SK-N-SH (cell line): ENCODE measurements at regions not wholly inside any gene's neighbourhood (a gene's known extent, or its start where the extent isn't known, plus 50 kb on each side); places are given as distances from the start of the nearest gene placed in this dataset.

Experiments
- CTCF ChIA-PET: fragments of 300-600, 350-600 bp; formaldehyde crosslinking; extraction: SDS; loops from one replicate; lab custom pipeline; 2021; lab: Yijun Ruan, JAX
- POLR2A ChIA-PET: fragments of 350-600 bp; sonication (Branson Sonifier 250); formaldehyde crosslinking; extraction: SDS; loops from one replicate; lab custom pipeline; 2020; ENCODE audit warnings: antibody characterized with exemption, inconsistent platforms; lab: Yijun Ruan, JAX
- DNase-seq: peaks from one replicate; pipeline ENCODE4 v3.0.0; 2012
- H2AFZ ChIP-seq: fragments of 200-600 bp; sonication (generic); 2 replicates; pipeline ENCODE4 v1.8.1; 2016; ENCODE audit warnings: antibody characterized with exemption, mild to moderate bottlenecking, low read depth
- H3F3A ChIP-seq: fragments of 200-600 bp; sonication (generic); replicated peaks from 2 replicates; pipeline ENCODE3; 2016; ENCODE audit warnings: antibody characterized with exemption, mild to moderate bottlenecking; ENCODE audit not compliant: insufficient read depth
- H3K27ac ChIP-seq, 2 experiments: fragments of 200-500 bp in 1 of 2; fragments of 200-600 bp in 1 of 2; sonication (Bioruptor generic) in 1 of 2; sonication (generic), shearing (Covaris generic) in 1 of 2; 2 replicates each; pipeline versions ENCODE4 v1.5.1 to v1.6.1; 2014 to 2016; ENCODE audit warnings: low read depth in 2 of 2, inconsistent platforms in 1 of 2, low read length in 1 of 2, mild to moderate bottlenecking in 1 of 2, mixed read lengths in 1 of 2
- H3K27me3 ChIP-seq: fragments of 200-600 bp; sonication (generic), shearing (Covaris generic); 2 replicates; pipeline ENCODE4 v1.6.1; 2016; ENCODE audit warnings: mixed run types; ENCODE audit not compliant: insufficient read depth
- H3K36me3 ChIP-seq, 2 experiments: fragments of 200-500 bp in 1 of 2; fragments of 200-600 bp in 1 of 2; sonication (Bioruptor generic) in 1 of 2; sonication (generic) in 1 of 2; replicated peaks in 1 of 2; 2 replicates each; pipeline versions ENCODE3 to v1.5.1; 2014 to 2016; ENCODE audit warnings: low read length in 1 of 2, mild to moderate bottlenecking in 1 of 2; ENCODE audit not compliant: insufficient read depth in 2 of 2, control insufficient read depth in 1 of 2
- H3K4me1 ChIP-seq, 2 experiments: fragments of 200-500 bp in 1 of 2; fragments of 200-600 bp in 1 of 2; sonication (Bioruptor generic) in 1 of 2; sonication (generic), shearing (Covaris generic) in 1 of 2; 2 replicates each; pipeline versions ENCODE4 v1.5.1 to v1.6.1; 2014 to 2016; ENCODE audit warnings: low read depth in 1 of 2, low read length in 1 of 2, mixed run types in 1 of 2; ENCODE audit not compliant: insufficient read depth in 2 of 2, control insufficient read depth in 1 of 2
- H3K4me2 ChIP-seq: fragments of 200-600 bp; sonication (generic), shearing (Covaris generic); 2 replicates; pipeline ENCODE4 v1.6.1; 2017; ENCODE audit warnings: mixed run types
- H3K4me3 ChIP-seq, 2 experiments: fragments of 200-500 bp in 1 of 2; fragments of 200-600 bp in 1 of 2; sonication (Bioruptor generic) in 1 of 2; sonication (generic), shearing (Covaris generic) in 1 of 2; 2 replicates each; pipeline versions ENCODE4 v1.5.1 to v1.8.1; 2014 to 2016; ENCODE audit warnings: low read depth in 2 of 2, inconsistent platforms in 1 of 2, low read length in 1 of 2, mild to moderate bottlenecking in 1 of 2, mixed read lengths in 1 of 2, moderate library complexity in 1 of 2
- H3K79me2 ChIP-seq: fragments of 200-600 bp; sonication (generic); 2 replicates; pipeline ENCODE4 v1.8.1; 2017; ENCODE audit warnings: mild to moderate bottlenecking; ENCODE audit not compliant: insufficient read depth
- H3K9ac ChIP-seq: fragments of 200-600 bp; sonication (generic); 2 replicates; pipeline ENCODE4 v1.6.1; 2017; ENCODE audit warnings: mixed run types
- H3K9me2 ChIP-seq: fragments of 200-600 bp; sonication (generic); 2 replicates; pipeline ENCODE4 v1.6.1; 2017; ENCODE audit warnings: mixed run types
- H3K9me3 ChIP-seq: fragments of 200-600 bp; sonication (generic); 2 replicates; pipeline ENCODE4 v1.6.1; 2017; ENCODE audit warnings: mixed run types, mild to moderate bottlenecking, moderate library complexity
- H4K20me1 ChIP-seq: fragments of 200-600 bp; sonication (generic); 2 replicates; pipeline ENCODE4 v1.6.1; 2017; ENCODE audit warnings: mild to moderate bottlenecking, mixed run types; ENCODE audit not compliant: insufficient read depth
- ELF1 ChIP-seq: IDR thresholded peaks from 2 replicates; pipeline ENCODE4 v1.4.0; 2012
- EP300 ChIP-seq, 2 experiments: IDR thresholded peaks; 2 replicates each; pipeline versions ENCODE4 v1.4.0 to v1.6.1; 2012; ENCODE audit warnings: borderline replicate concordance in 1 of 2, low read depth in 1 of 2, low read length in 1 of 2
- FOSL2 ChIP-seq: IDR thresholded peaks from 2 replicates; pipeline ENCODE4 v1.4.0; 2012; ENCODE audit warnings: low read depth, mild to moderate bottlenecking, moderate library complexity, borderline replicate concordance
- FOXM1 ChIP-seq: IDR thresholded peaks from 2 replicates; pipeline ENCODE4 v1.4.0; 2012; ENCODE audit warnings: low read depth, mild to moderate bottlenecking
- JUND ChIP-seq: IDR thresholded peaks from 2 replicates; pipeline ENCODE4 v1.4.0; 2012
- MXI1 ChIP-seq: IDR thresholded peaks from 2 replicates; pipeline ENCODE4 v1.6.1; 2012; ENCODE audit warnings: mild to moderate bottlenecking, low read depth, low read length, improper control_type of control experiment
- PBX3 ChIP-seq: IDR thresholded peaks from 2 replicates; pipeline ENCODE4; 2012
- POLR2AphosphoS5 ChIP-seq: IDR thresholded peaks from 2 replicates; pipeline ENCODE4 v1.6.1; 2012; ENCODE audit warnings: low read depth, low read length
- RAD21 ChIP-seq: IDR thresholded peaks from 2 replicates; pipeline ENCODE4 v1.6.1; 2012; ENCODE audit warnings: mild to moderate bottlenecking, low read length
- SMC3 ChIP-seq: IDR thresholded peaks from 2 replicates; pipeline ENCODE4 v1.6.1; 2012; ENCODE audit warnings: low read depth, low read length, improper control_type of control experiment
- TAF1 ChIP-seq: IDR thresholded peaks from 2 replicates; pipeline ENCODE4 v1.6.1; 2012; ENCODE audit warnings: low read depth, mild to moderate bottlenecking, low read length, moderate library complexity, borderline replicate concordance
- TEAD4 ChIP-seq: IDR thresholded peaks from 2 replicates; pipeline ENCODE4 v1.4.0; 2012; ENCODE audit warnings: mild to moderate bottlenecking, borderline replicate concordance; ENCODE audit not compliant: insufficient read depth
- USF1 ChIP-seq: IDR thresholded peaks from 2 replicates; pipeline ENCODE4 v1.4.0; 2012; ENCODE audit warnings: low read depth, borderline replicate concordance
- YY1 ChIP-seq: IDR thresholded peaks from 2 replicates; pipeline ENCODE4 v1.4.0; 2012; ENCODE audit warnings: low read depth, mild to moderate bottlenecking
- WGBS: methylation state at CpG from one replicate; pipeline ENCODE4 v1.1.6; 2017; ENCODE audit warnings: low lambda C conversion rate; 5-methylcytosine and 5-hydroxymethylcytosine counted together
- TF ChIP-seq, protein P1 (sequence below): fragments of 150-350 bp; IDR thresholded peaks from 2 replicates; pipeline ENCODE4 v1.6.1; 2016; ENCODE audit warnings: mild to moderate bottlenecking, low read depth, low read length
- TF ChIP-seq, protein P2 (sequence below): fragments of 150-350 bp; IDR thresholded peaks from 2 replicates; pipeline ENCODE4 v1.6.1; 2017; ENCODE audit warnings: antibody characterized with exemption, low read length, low read depth, borderline replicate concordance
- TF ChIP-seq, protein P3 (sequence below): IDR thresholded peaks from 2 replicates; pipeline ENCODE4 v1.6.1; 2012; ENCODE audit warnings: mild to moderate bottlenecking, low read depth, low read length, moderate library complexity
- TF ChIP-seq, protein P4 (sequence below): fragments of 200-600 bp; sonication (generic); IDR thresholded peaks from 2 replicates; pipeline ENCODE4 v1.6.1; 2017; ENCODE audit warnings: antibody characterized with exemption, mild to moderate bottlenecking, moderate library complexity

DNA sequence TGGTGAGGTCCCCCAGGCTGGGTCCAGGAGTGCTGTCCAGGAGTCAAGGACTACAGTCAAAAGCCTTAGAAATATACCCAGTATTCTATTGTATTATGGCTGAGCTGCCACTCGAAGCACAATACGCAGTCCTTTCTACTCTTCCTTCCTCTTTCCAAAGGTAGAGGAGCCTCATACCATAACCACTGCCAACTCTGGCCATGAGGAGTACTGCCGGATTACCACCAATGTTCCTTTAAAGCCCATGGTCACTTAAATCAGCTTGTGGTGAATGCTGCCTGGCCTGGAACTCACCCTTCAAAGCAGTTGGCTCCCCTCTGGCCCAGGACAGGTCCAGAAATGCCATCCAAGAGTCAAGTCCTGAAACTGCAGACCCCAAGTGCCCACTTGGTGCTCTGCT is 425.4 kb downstream of the SLC16A7 start:
- POLR2A ChIA-PET = no interaction called here
- Histone ChIP-seq H3K27ac (no peak overlapping the region), H2AFZ (no peak overlapping the region), H4K20me1 (no peaks in the 10 kb centered on the region), H3K79me2 (no peaks in the 10 kb centered on the region), H3F3A (no peaks in the 10 kb centered on the region), H3K36me3 (no peaks in the 10 kb centered on the region), H3K9ac (no peak overlapping the region), H3K4me3 (no peak overlapping the region), H3K4me2 (no peak overlapping the region), H3K27me3 (no peaks in the 10 kb centered on the region), H3K9me2 (no peaks in the 10 kb centered on the region), H3K9me3 (no peaks in the 10 kb centered on the region), H3K4me1 (no peaks in the 10 kb centered on the region)
- TF ChIP-seq JUND (no peak), ELF1 (no peak), EP300 (IDR thresholded peaks at IDR 0.05; ENCODE audit: borderline replicate concordance in 1 of 2, low read depth in 1 of 2, low read length in 1 of 2) (no peak), RAD21 (no peak), FOSL2 (no peak), USF1 (no peak), FOXM1 (no peak), TEAD4 (no peak), YY1 (no peak), PBX3 (no peak), SMC3 (no peak), MXI1 (no peak), TAF1 (no peak), POLR2AphosphoS5 (no peak)
- TF ChIP-seq, protein P1, sequence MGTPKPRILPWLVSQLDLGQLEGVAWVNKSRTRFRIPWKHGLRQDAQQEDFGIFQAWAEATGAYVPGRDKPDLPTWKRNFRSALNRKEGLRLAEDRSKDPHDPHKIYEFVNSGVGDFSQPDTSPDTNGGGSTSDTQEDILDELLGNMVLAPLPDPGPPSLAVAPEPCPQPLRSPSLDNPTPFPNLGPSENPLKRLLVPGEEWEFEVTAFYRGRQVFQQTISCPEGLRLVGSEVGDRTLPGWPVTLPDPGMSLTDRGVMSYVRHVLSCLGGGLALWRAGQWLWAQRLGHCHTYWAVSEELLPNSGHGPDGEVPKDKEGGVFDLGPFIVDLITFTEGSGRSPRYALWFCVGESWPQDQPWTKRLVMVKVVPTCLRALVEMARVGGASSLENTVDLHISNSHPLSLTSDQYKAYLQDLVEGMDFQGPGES = no peak
- TF ChIP-seq, protein P2, sequence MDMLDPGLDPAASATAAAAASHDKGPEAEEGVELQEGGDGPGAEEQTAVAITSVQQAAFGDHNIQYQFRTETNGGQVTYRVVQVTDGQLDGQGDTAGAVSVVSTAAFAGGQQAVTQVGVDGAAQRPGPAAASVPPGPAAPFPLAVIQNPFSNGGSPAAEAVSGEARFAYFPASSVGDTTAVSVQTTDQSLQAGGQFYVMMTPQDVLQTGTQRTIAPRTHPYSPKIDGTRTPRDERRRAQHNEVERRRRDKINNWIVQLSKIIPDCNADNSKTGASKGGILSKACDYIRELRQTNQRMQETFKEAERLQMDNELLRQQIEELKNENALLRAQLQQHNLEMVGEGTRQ = no peak
- TF ChIP-seq, protein P3, sequence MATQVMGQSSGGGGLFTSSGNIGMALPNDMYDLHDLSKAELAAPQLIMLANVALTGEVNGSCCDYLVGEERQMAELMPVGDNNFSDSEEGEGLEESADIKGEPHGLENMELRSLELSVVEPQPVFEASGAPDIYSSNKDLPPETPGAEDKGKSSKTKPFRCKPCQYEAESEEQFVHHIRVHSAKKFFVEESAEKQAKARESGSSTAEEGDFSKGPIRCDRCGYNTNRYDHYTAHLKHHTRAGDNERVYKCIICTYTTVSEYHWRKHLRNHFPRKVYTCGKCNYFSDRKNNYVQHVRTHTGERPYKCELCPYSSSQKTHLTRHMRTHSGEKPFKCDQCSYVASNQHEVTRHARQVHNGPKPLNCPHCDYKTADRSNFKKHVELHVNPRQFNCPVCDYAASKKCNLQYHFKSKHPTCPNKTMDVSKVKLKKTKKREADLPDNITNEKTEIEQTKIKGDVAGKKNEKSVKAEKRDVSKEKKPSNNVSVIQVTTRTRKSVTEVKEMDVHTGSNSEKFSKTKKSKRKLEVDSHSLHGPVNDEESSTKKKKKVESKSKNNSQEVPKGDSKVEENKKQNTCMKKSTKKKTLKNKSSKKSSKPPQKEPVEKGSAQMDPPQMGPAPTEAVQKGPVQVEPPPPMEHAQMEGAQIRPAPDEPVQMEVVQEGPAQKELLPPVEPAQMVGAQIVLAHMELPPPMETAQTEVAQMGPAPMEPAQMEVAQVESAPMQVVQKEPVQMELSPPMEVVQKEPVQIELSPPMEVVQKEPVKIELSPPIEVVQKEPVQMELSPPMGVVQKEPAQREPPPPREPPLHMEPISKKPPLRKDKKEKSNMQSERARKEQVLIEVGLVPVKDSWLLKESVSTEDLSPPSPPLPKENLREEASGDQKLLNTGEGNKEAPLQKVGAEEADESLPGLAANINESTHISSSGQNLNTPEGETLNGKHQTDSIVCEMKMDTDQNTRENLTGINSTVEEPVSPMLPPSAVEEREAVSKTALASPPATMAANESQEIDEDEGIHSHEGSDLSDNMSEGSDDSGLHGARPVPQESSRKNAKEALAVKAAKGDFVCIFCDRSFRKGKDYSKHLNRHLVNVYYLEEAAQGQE = no peak
- TF ChIP-seq, protein P4, sequence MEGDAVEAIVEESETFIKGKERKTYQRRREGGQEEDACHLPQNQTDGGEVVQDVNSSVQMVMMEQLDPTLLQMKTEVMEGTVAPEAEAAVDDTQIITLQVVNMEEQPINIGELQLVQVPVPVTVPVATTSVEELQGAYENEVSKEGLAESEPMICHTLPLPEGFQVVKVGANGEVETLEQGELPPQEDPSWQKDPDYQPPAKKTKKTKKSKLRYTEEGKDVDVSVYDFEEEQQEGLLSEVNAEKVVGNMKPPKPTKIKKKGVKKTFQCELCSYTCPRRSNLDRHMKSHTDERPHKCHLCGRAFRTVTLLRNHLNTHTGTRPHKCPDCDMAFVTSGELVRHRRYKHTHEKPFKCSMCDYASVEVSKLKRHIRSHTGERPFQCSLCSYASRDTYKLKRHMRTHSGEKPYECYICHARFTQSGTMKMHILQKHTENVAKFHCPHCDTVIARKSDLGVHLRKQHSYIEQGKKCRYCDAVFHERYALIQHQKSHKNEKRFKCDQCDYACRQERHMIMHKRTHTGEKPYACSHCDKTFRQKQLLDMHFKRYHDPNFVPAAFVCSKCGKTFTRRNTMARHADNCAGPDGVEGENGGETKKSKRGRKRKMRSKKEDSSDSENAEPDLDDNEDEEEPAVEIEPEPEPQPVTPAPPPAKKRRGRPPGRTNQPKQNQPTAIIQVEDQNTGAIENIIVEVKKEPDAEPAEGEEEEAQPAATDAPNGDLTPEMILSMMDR = no peak
- no peak for DNase-seq
- WGBS = 17% methylated on average over 3 of the region's 3 CpGs
- CTCF ChIA-PET = no interaction called here
